Naive thymus-derived CD8-positive, alpha-beta T cell (primary cell): ENCODE measurements at regions not wholly inside any gene's neighbourhood (a gene's known extent, or its start where the extent isn't known, plus 50 kb on each side); places are given as distances from the start of the nearest gene placed in this dataset.

Experiments
- ATAC-seq, 2 donors: fragments of 150-1000 bp; cut with Tn5 transposase in 1 of 2; sonication (Bioruptor Pico), chemical (Tn5 transposase) in 1 of 2; 1 replicate in 1 of 2; 2 replicates in 1 of 2; pipeline ENCODE4 v1.10.0; 2021; ENCODE audit warnings: mild to moderate bottlenecking in 2 of 2, moderate library complexity in 2 of 2
- POLR2A ChIA-PET: fragments of 350-600 bp; sonication (Branson Sonifier 250); formaldehyde crosslinking; loops from one replicate; lab custom pipeline; 2021; ENCODE audit warnings: antibody characterized with exemption; lab: Charles Lee
- DNase-seq, 10 donors: peaks; one replicate each; pipeline versions ENCODE4 v3.0.0 to v3.0.0-alpha.2; 2020 to 2022
- H3K27ac Mint-ChIP-seq, 10 donors: one replicate each; pipeline ENCODE4 v1.8.0; 2020 to 2022; ENCODE audit warnings: mild to moderate bottlenecking in 10 of 10, mixed read lengths in 10 of 10, moderate library complexity in 4 of 10, inconsistent platforms in 1 of 10
- H3K27me3 Mint-ChIP-seq, 5 donors: one replicate each; pipeline ENCODE4 v1.8.0; 2021 to 2022; ENCODE audit warnings: mixed read lengths in 5 of 5
- H3K36me3 Mint-ChIP-seq, 3 donors: one replicate each; pipeline ENCODE4 v1.8.0; 2020 to 2022; ENCODE audit warnings: mixed read lengths in 3 of 3, mild to moderate bottlenecking in 2 of 3, inconsistent platforms in 1 of 3
- H3K4me1 Mint-ChIP-seq, 4 donors: one replicate each; pipeline ENCODE4 v1.8.0; 2021 to 2022; ENCODE audit warnings: mixed read lengths in 4 of 4
- H3K4me3 Mint-ChIP-seq, 10 donors: one replicate each; pipeline ENCODE4 v1.8.0; 2020 to 2022; ENCODE audit warnings: mild to moderate bottlenecking in 10 of 10, mixed read lengths in 10 of 10, moderate library complexity in 6 of 10, inconsistent platforms in 1 of 10
- H3K9me3 Mint-ChIP-seq, 9 donors: one replicate each; pipeline ENCODE4 v1.8.0; 2020 to 2022; ENCODE audit warnings: mixed read lengths in 9 of 9, mild to moderate bottlenecking in 3 of 9, inconsistent platforms in 1 of 9, moderate library complexity in 1 of 9

DNA sequence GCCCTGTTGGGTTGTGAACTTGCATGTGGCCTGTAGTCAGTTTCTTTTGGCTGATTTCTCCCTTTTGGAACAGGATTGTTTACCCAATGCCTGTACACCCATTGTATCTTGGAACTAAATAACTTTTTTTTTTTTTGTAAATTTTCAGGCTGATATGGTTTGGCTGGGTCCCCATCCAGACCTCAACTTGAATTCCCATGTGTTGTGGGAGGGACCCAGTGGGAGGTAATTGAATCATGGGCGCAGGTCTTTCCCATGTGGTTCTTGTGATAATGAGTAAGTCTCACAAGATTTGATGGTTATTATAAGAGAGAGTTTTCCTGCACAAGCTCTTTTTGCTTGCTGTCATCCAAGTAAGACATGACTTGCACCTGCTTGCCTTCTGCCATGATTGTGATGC lies 253.8 kb upstream of the GBE1 start:
- POLR2A ChIA-PET = no interaction called here
- Mint-ChIP-seq H3K9me3 (peaks cover 0 to 24% (median 2%) of the 10 kb centered on the region in 9 donors), H3K4me1 (no peaks in the 10 kb centered on the region), H3K27ac (no peak overlapping the region), H3K27me3 (peaks cover 0 to 5% (median 0%) of the 10 kb centered on the region in 5 donors), H3K4me3 (no peak overlapping the region), H3K36me3 (no peaks in the 10 kb centered on the region)
- DNase-seq (no peak), ATAC-seq (no peak)

DNA sequence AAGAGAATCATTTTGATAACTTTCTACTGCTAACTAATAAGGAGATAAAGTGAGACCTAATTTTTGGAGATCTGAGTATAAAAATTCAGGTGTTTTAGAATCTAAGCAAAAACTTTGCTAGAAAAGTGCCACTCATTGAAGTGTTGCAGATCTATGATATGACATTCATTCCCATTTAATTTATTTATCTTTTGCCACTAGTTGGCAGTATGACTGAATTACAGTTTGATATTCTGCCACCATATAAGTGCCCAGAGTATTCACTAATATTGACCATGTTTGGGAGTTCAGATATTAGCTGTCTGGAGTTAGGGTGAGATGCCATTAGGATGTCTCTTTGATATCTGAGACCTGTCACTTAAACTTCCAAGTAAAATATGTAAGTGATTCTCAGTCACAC lies 251.3 kb upstream of the GBE1 start:
- POLR2A ChIA-PET = no interaction called here

DNA sequence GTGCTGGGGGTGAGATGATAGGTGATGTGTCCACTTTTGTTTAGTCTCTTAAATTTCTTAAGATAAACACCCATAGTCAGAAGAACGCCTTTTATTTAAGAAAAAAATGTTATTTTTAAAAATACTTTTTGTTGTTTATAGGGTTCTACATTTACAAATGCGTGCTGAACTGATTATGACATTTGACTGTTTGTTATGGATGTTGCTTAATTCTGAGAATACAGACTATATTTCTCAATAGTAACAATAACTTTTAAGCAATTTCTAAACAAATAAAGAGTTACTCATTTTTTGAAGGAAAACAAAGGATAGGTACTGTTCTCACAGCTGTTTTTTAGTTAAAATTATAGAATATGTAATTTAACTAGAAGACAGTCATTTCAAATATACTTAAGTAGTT lies 249.9 kb upstream of the GBE1 start:
- H3K27me3 Mint-ChIP-seq = peaks cover 0 to 15% (median 0%) of the 10 kb centered on the region in 5 donors
- no peak overlapping the region for H3K4me3 Mint-ChIP-seq
- H3K27ac Mint-ChIP-seq = no peak overlapping the region
- POLR2A ChIA-PET = no interaction called here
- no peaks in the 10 kb centered on the region for H3K4me1 Mint-ChIP-seq
- DNase-seq (no peak), ATAC-seq (no peak)
- H3K36me3 Mint-ChIP-seq = no peaks in the 10 kb centered on the region
- peaks cover 0 to 32% (median 5%) of the 10 kb centered on the region in 9 donors for H3K9me3 Mint-ChIP-seq

More for the DNA sequence above, 251.3 kb upstream of the GBE1 start:
- Mint-ChIP-seq H3K27ac (no peak overlapping the region), H3K36me3 (no peaks in the 10 kb centered on the region), H3K4me1 (no peaks in the 10 kb centered on the region), H3K27me3 (peaks cover 0 to 15% (median 0%) of the 10 kb centered on the region in 5 donors), H3K4me3 (no peak overlapping the region), H3K9me3 (peaks cover 0 to 31% (median 2%) of the 10 kb centered on the region in 9 donors)
- DNase-seq = no peak
- no peak for ATAC-seq

DNA sequence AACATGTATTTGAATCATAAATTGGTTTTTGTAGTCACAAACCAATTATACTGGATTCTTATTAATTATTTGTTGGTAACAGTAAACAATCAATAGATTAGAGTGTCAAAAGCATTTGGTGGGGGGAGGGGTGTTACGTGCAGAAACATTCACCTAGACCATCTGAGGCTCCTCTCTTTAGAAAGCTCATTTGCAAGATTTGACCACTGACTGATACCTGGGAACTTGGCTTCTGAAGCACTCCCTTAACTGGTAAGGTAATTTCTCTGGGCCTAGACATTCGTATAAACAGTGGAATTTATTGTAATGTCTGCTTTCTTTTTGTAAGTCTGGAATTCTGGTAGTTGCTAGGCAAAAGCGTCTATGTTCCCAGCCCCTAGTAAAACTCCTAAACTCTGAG lies 243.8 kb upstream of the GBE1 start:
- no peak for DNase-seq
- POLR2A ChIA-PET = no interaction called here
- Mint-ChIP-seq H3K36me3 (no peaks in the 10 kb centered on the region), H3K9me3 (peaks cover 0 to 13% (median 4%) of the 10 kb centered on the region in 9 donors), H3K4me3 (no peak overlapping the region), H3K27ac (no peak overlapping the region), H3K27me3 (peaks cover 0 to 11% (median 0%) of the 10 kb centered on the region in 5 donors), H3K4me1 (no peaks in the 10 kb centered on the region)
- no peak for ATAC-seq

DNA sequence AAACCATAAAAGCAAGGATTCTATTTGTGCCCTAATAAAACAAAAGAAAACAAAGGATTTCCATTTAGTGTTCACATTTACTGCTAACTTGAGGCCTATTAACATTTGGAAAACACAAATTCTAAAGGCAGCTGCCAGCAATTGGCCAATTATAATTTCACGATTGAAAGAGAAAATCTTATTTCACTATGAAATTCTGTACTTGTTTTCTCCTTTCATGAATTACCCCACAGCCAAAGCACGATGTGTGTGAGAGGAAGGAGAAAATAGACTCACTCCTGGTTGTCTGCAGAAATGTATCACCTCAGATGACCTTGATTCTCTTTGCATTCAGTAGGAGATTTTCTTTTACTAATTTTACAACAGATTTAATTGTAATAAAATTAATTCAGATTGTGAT lies 242.8 kb upstream of the GBE1 start:
- POLR2A ChIA-PET = no interaction called here
- Mint-ChIP-seq H3K27me3 (peaks cover 0 to 3% (median 0%) of the 10 kb centered on the region in 5 donors), H3K27ac (no peak overlapping the region), H3K4me3 (no peak overlapping the region), H3K9me3 (peaks cover 0 to 10% (median 3%) of the 10 kb centered on the region in 9 donors), H3K4me1 (no peaks in the 10 kb centered on the region), H3K36me3 (no peaks in the 10 kb centered on the region)
- no peak for ATAC-seq
- DNase-seq = no peak

DNA sequence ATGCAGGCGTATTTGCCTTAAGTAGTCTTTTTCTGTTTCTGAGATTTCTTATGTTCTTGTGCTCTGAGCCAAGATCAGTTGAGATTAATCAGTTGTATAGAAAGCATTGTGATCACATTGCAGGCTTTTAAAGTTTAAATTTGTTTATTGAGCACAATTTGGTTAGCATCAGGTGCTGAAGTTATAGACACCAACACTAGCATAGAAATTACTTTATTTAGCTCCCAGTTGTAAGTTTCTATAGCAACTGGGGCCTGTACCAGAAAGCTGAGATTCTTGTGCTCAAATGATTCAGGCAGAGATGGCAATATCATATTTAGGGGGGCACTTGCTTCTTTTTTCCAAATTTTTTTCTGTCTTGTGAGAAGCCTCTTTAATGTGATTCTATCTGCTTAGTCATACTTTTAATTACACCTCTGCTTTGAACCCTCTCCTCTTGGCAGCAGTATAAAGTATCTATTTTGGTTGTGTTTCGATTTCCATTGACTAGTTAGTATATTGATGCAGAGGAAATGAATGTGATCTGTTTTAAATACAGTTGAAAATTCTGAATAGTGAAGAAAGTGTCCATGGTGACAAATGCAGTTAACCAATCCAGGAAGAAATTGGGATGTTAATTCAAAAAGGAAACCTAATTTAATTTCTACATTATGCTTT lies 241.7 kb upstream of the GBE1 start:
- Mint-ChIP-seq H3K36me3 (no peaks in the 10 kb centered on the region), H3K4me1 (no peaks in the 10 kb centered on the region), H3K9me3 (peaks cover 0 to 8% (median 3%) of the 10 kb centered on the region in 9 donors), H3K4me3 (no peak overlapping the region), H3K27me3 (no peaks in the 10 kb centered on the region), H3K27ac (no peak overlapping the region)
- DNase-seq (no peak), ATAC-seq (no peak)
- POLR2A ChIA-PET = no interaction called here

DNA sequence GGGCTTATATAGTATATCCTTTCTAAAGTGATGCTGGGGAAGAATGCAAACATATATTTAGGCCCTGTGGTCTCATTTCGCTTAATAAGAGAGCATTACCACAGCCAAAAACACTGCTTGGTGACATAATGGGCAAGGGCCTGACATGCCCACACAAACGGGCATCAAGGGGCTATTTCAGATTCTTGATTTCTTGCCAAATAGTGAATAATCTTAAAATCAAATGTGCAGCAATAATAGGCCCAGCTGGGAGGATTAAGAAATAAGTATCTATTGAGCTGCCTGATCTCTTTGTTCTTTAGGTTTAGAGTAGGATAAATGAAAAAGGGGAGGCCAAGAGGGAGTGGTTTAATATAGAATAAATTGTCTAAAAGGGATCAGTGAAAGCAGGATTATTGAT lies 241.0 kb upstream of the GBE1 start:
- Mint-ChIP-seq H3K4me3 (no peak overlapping the region), H3K27me3 (no peaks in the 10 kb centered on the region), H3K27ac (no peak overlapping the region), H3K9me3 (peaks cover 0 to 5% (median 3%) of the 10 kb centered on the region in 9 donors), H3K36me3 (no peaks in the 10 kb centered on the region), H3K4me1 (no peaks in the 10 kb centered on the region)
- DNase-seq = no peak
- no peak for ATAC-seq
- POLR2A ChIA-PET = no interaction called here

DNA sequence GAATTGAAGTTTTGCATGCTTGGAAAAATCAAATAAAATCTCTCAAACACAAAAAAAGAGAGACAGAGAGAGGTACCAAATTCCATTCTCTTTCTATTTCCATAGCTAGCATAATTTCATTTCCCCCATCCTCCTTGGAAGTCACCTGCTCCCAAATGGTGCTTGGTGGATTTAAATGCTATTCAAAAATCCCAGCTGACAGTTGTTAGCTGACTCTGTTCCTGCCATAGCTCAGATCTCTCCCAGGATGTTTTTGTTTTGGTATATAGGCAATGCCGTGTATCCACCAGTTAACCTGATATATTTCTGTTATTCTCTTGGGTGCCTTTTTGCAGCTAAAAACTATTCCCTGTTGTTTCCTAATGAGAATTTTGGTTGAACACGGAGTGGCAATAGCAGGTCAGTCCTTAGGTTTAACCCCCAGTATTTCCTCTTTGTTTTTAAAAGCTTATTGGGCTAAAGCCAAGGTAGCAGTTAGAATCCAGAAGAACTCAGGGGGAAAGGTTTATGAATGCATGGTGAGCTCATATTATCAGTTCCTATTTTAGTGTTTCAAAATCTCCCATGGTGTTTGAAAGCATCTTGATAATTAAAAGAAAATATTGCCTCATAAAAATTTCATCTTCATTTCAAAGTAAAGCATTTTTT lies 240.0 kb upstream of the GBE1 start:
- Mint-ChIP-seq H3K27ac (no peak overlapping the region), H3K36me3 (no peaks in the 10 kb centered on the region), H3K4me3 (no peak overlapping the region), H3K4me1 (no peaks in the 10 kb centered on the region), H3K27me3 (no peaks in the 10 kb centered on the region), H3K9me3 (peaks cover 0 to 8% (median 0%) of the 10 kb centered on the region in 9 donors)
- no peak for DNase-seq
- POLR2A ChIA-PET = no interaction called here
- ATAC-seq = no peak

DNA sequence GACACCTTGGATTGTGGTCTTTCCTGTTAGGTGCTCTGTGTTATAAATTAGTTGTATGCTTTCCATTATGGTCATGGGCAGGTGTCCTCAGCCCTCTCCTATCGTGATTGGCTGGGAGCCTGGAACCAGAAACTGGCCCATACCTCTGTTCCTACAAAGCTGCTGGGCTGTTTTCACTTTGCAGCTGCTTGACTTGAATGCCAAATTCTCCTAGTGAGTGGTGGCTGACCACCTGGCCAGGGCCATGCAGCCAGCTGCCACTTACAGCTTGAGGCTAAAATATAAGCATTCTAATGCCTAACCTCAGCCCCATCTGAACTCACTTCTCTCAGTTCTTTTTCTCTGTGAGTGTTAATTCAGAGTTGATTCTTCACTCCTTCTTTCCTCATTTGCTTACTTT lies 239.3 kb upstream of the GBE1 start:
- no peak for DNase-seq
- H3K4me1 Mint-ChIP-seq = no peaks in the 10 kb centered on the region
- no peak overlapping the region for H3K4me3 Mint-ChIP-seq
- H3K9me3 Mint-ChIP-seq = peaks cover 0 to 14% (median 0%) of the 10 kb centered on the region in 9 donors
- H3K27ac Mint-ChIP-seq = no peak overlapping the region
- no peaks in the 10 kb centered on the region for H3K27me3 Mint-ChIP-seq
- ATAC-seq = no peak
- POLR2A ChIA-PET = no interaction called here
- no peaks in the 10 kb centered on the region for H3K36me3 Mint-ChIP-seq

DNA sequence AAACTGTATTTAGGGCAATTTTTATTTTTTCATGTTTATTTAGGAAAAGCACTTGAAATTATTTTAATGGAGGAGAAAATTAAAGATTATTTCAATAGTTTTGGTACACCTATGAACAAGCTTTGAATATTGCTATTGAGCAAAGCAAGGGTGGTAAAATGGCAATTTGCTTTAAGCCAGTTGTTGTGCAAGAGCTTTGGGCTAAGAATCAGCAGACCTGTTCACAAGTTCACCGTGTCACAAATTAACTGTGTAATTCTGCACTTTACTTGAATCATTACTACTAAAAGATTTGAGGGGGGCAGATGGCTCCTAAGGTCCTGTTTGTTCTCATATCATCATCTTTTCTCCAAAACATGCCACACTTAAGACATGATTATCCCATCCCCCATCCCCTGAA lies 238.9 kb upstream of the GBE1 start:
- ATAC-seq (no peak), DNase-seq (no peak)
- Mint-ChIP-seq H3K9me3 (peaks cover 0 to 17% (median 0%) of the 10 kb centered on the region in 9 donors), H3K4me3 (no peak overlapping the region), H3K4me1 (no peaks in the 10 kb centered on the region), H3K27ac (no peak overlapping the region), H3K27me3 (no peaks in the 10 kb centered on the region), H3K36me3 (no peaks in the 10 kb centered on the region)
- POLR2A ChIA-PET = no interaction called here

DNA sequence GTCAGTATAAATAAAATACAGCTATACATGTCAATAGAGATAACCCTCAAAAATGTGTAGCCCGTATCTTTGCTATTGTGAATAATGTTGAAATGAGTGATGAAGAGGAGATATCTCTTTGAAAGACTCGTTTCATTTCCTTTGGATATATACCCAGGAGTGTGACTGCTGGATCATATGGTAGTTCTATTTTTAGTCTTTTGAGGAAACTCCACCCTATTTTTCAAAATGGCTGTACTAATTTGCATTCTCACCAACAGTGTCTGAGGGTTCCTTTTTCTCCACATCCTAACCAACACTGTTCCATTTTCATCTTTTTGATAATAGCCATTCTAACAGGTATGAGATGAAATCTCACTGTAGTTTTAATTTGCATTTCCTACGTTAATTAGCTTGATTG lies 237.5 kb upstream of the GBE1 start:
- Mint-ChIP-seq H3K4me3 (no peak overlapping the region), H3K4me1 (no peaks in the 10 kb centered on the region), H3K27ac (no peak overlapping the region), H3K27me3 (no peaks in the 10 kb centered on the region), H3K36me3 (no peaks in the 10 kb centered on the region), H3K9me3 (peaks cover 0 to 17% (median 0%) of the 10 kb centered on the region in 9 donors)
- no peak for DNase-seq
- POLR2A ChIA-PET = no interaction called here
- ATAC-seq = no peak

DNA sequence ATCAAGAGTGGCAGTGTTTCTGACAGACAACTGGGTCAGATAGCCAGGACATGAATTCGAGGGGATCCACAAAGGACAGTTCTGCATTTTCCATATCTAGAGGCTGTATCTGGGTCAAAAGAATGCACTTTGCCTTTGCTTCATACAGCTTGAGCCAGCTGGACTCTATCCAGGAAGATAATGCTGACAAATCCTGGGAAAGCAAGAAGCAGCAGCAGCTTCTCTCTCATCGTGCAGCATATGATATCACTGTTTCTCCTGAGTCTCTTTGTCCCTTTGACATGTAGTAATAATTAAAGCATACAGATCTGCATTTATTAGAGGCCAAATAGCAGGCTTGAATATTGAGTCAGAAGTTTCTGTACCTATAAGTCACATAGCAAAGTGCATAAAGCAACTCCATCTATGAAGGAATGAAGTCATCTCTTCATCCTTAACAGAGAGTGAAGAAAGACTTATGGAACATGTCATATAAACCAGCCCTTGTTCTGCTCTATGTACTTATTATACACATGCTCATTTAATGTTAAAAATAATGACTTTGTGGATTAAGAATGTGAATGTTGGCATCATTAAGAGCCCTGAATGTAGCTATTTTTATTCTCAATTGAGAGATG lies 236.8 kb upstream of the GBE1 start:
- Mint-ChIP-seq H3K27ac (no peak overlapping the region), H3K9me3 (peaks cover 0 to 17% (median 0%) of the 10 kb centered on the region in 9 donors), H3K4me3 (no peak overlapping the region), H3K36me3 (no peaks in the 10 kb centered on the region), H3K4me1 (no peaks in the 10 kb centered on the region), H3K27me3 (no peaks in the 10 kb centered on the region)
- POLR2A ChIA-PET = no interaction called here
- DNase-seq = no peak
- ATAC-seq = no peak

DNA sequence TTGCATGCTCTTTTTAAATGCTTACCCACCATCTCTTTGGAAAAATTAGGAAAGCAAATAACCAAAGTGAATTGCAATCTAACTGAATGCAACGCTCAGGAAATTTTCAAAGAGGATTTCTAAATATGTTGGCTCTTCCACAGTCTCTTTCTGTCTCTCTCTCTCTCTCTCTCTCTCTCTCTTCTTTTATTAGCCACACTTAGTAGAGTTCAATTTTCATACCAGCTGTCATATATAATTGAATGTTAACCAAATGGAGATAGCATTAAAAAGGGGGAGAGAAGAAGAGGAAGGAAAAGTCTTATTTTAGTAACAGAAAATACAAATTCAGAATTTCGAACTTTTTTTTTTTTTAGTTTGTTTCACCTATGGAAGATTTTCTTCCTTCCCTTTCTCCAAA lies 235.9 kb upstream of the GBE1 start:
- Mint-ChIP-seq H3K4me3 (no peak overlapping the region), H3K27ac (no peak overlapping the region), H3K27me3 (no peaks in the 10 kb centered on the region), H3K9me3 (peaks cover 0 to 17% (median 0%) of the 10 kb centered on the region in 9 donors), H3K36me3 (no peaks in the 10 kb centered on the region), H3K4me1 (no peaks in the 10 kb centered on the region)
- POLR2A ChIA-PET = no interaction called here
- ATAC-seq = no peak
- DNase-seq = no peak
